Pancreas (tissue), 10 donors: ENCODE measurements at regions not wholly inside any gene's neighbourhood (a gene's known extent, or its start where the extent isn't known, plus 50 kb on each side); places are given as distances from the start of the nearest gene placed in this dataset.

Experiments
- ATAC-seq, 4 donors: fragments of 200-7000 bp; cut with Tn5 transposase; one replicate each; pipeline versions ENCODE4 v1.8.0 to v1.9.1; 2020; ENCODE audit warnings: mild to moderate bottlenecking in 4 of 4, moderate library complexity in 4 of 4
- DNase-seq, 6 donors: peaks; one replicate each; pipeline ENCODE4 v3.0.0-alpha.2; 2020
- FAIRE-seq: peaks from 2 replicates; lab custom pipeline; 2012; peaks lifted over from hg19 to GRCh38; lab: Jason Lieb, UNC
- H3K27ac ChIP-seq, 4 donors: fragments of 200-600 bp; sonication (generic); 1 replicate in 3 of 4; 2 replicates in 1 of 4; pipeline versions ENCODE4 v1.5.0 to v1.8.0; 2020
- H3K27me3 ChIP-seq, 4 donors: fragments of 200-600 bp; one replicate each; pipeline ENCODE4 v1.8.0; 2021
- H3K36me3 ChIP-seq, 3 donors: fragments of 200-600 bp; sonication (generic) in 1 of 3; one replicate each; pipeline versions ENCODE4 v1.5.0 to v1.8.0; 2020 to 2021
- H3K4me1 ChIP-seq, 3 donors: fragments of 200-600 bp; one replicate each; pipeline ENCODE4 v1.8.0; 2021
- H3K4me3 ChIP-seq, 4 donors: fragments of 200-600 bp; sonication (generic) in 2 of 4; one replicate each; pipeline versions ENCODE4 v1.5.0 to v1.8.0; 2020 to 2021
- H3K9me3 ChIP-seq, 4 donors: fragments of 200-600 bp; one replicate each; pipeline ENCODE4 v1.8.0; 2021
- CTCF ChIP-seq, 4 donors: fragments of 200-600 bp; sonication (generic) in 3 of 4; IDR thresholded peaks; one replicate each; pipeline versions ENCODE4 v1.5.0 to v1.8.0; 2021; ENCODE audit warnings: antibody characterized with exemption in 4 of 4
- WGBS, 2 donors: extraction: QIAGEN DNeasy Blood & Tissue Kit; methylation state at CpG; one replicate each; pipeline ENCODE4 v1.1.7; 2013; 5-methylcytosine and 5-hydroxymethylcytosine counted together
- intact Hi-C, 3 donors: fragments of 100-400 bp; cut with DNase I; formaldehyde crosslinking; loops; one replicate each; pipeline versions ENCODE4 v1.11.1 to v1.14.2; 2022
- donor health status: healthy with polysubstance abuse.
- donor health status: DM: no; HTN: no; CAD: no; lungs with moderate emphysema.
- donor health status: DM: no; HTN: no; CAD: no.
- donor health status: control.
- donor health status: control.
- donor health status: Bipolar disorder and iron deficiency.
- donor health status: DM: yes; HTN: yes; CAD: no.
- donor health status: DM: no; HTN: no; CAD: no.
- donor health status: DM: no; HTN: no; CAD: no.
- donor health status: DM: yes; HTN: yes; CAD: no.

- intact Hi-C loops: no loop called here
- no peak overlapping the region for H3K4me3 ChIP-seq
- no peaks in the 10 kb centered on the region for H3K36me3 ChIP-seq
- H3K9me3 ChIP-seq: no peaks in the 10 kb centered on the region
- no peak for ATAC-seq
- TF ChIP-seq CTCF (IDR thresholded peaks at IDR 0.05): no peak
- H3K27ac ChIP-seq: no peak overlapping the region
- no peaks in the 10 kb centered on the region for H3K27me3 ChIP-seq
- DNase-seq: no peak
- 75 to 78% methylated on average over 3 of the region's 3 CpGs for WGBS, 2 donors
- FAIRE-seq: no peak
- peaks cover 11 to 20% (median 13%) of the 10 kb centered on the region in 3 donors for H3K4me1 ChIP-seq
Observed at GRCh38 chr2:59959944-59960343, 593.5 kb downstream of the BCL11A start.

- TF ChIP-seq CTCF (IDR thresholded peaks at IDR 0.05): no peak
- Histone ChIP-seq H3K27ac (no peak overlapping the region), H3K4me3 (no peak overlapping the region), H3K4me1 (peaks cover 0 to 9% (median 0%) of the 10 kb centered on the region in 3 donors), H3K27me3 (no peaks in the 10 kb centered on the region), H3K36me3 (no peaks in the 10 kb centered on the region), H3K9me3 (no peaks in the 10 kb centered on the region)
- 85 to 92% methylated on average over 1 of the region's 1 CpG for WGBS, 2 donors
- intact Hi-C loops: no loop called here
- DNase-seq (no peak), FAIRE-seq (no peak), ATAC-seq (no peak)
Observed at GRCh38 chr2:59957504-59957903, 596.0 kb downstream of the BCL11A start.

GRCh38 chr2:59956981-59957380, 596.5 kb downstream of the BCL11A start:
- 89 to 98% methylated on average over 4 of the region's 4 CpGs for WGBS, 2 donors
- no peak for DNase-seq
- Histone ChIP-seq H3K27me3 (no peaks in the 10 kb centered on the region), H3K9me3 (no peaks in the 10 kb centered on the region), H3K27ac (no peak overlapping the region), H3K36me3 (no peaks in the 10 kb centered on the region), H3K4me3 (no peak overlapping the region), H3K4me1 (peaks cover 0 to 6% (median 0%) of the 10 kb centered on the region in 3 donors)
- no peak for TF ChIP-seq CTCF (IDR thresholded peaks at IDR 0.05)
- no peak for FAIRE-seq
- intact Hi-C loops: no loop called here
- no peak for ATAC-seq

- no peak for TF ChIP-seq CTCF (IDR thresholded peaks at IDR 0.05)
Observed at GRCh38 chr2:59947917-59948541, 605.4 kb downstream of the BCL11A start.

GRCh38 chr2:59947209-59947608, 606.2 kb downstream of the BCL11A start:
- H3K27me3 ChIP-seq: no peaks in the 10 kb centered on the region
- no peaks in the 10 kb centered on the region for H3K36me3 ChIP-seq
- no peaks in the 10 kb centered on the region for H3K9me3 ChIP-seq
- peak overlapping the region in 2 of 4 donors; percentile 2 to 60 for H3K27ac ChIP-seq
- TF ChIP-seq CTCF (IDR thresholded peaks at IDR 0.05): no peak
- DNase-seq (no peak), FAIRE-seq (no peak), ATAC-seq (peak; percentile 47 to 72 (median 62))
- no peak overlapping the region for H3K4me3 ChIP-seq
- 17% methylated on average over 3 of the region's 3 CpGs for WGBS, 2 donors
- H3K4me1 ChIP-seq: peaks cover 0 to 24% (median 17%) of the 10 kb centered on the region in 3 donors
- intact Hi-C loops: no loop called here

More at GRCh38 chr2:59947917-59948541, 605.4 kb downstream of the BCL11A start:
- H3K36me3 ChIP-seq: no peaks in the 10 kb centered on the region
- WGBS, 2 donors: 32 to 35% methylated on average over 10 of the region's 10 CpGs
- H3K9me3 ChIP-seq: no peaks in the 10 kb centered on the region
- H3K4me1 ChIP-seq: peaks cover 0 to 24% (median 17%) of the 10 kb centered on the region in 3 donors
- intact Hi-C loops: no loop called here
- H3K27ac ChIP-seq: peak overlapping the region in 2 of 4 donors; percentile 2 to 60
- FAIRE-seq (no peak), ATAC-seq (peak; percentile 49 to 74 (median 68)), DNase-seq (peak in 1 of 6 donors; percentile 25)
- H3K27me3 ChIP-seq: no peaks in the 10 kb centered on the region
- H3K4me3 ChIP-seq: peak overlapping the region in 1 of 4 donors; percentile 5
